GM18868 (cell line): ENCODE measurements at regions not wholly inside any gene's neighbourhood (a gene's known extent, or its start where the extent isn't known, plus 50 kb on each side); places are given as distances from the start of the nearest gene placed in this dataset.
A peak's percentile ranks its signal among the peaks of the same experiment; 100 is the strongest.

Source experiments
- ATAC-seq: cut with Tn5 transposase; IDR thresholded peaks from one replicate; pipeline ENCODE4 v1.9.1; 2021; ENCODE audit warnings: mild to moderate bottlenecking, moderate library complexity; ENCODE audit not compliant: unreplicated experiment

GRCh38 chr2:106977717-106978116 lies 91.8 kb upstream of the ST6GAL2 start:
- no peak for ATAC-seq

DNA sequence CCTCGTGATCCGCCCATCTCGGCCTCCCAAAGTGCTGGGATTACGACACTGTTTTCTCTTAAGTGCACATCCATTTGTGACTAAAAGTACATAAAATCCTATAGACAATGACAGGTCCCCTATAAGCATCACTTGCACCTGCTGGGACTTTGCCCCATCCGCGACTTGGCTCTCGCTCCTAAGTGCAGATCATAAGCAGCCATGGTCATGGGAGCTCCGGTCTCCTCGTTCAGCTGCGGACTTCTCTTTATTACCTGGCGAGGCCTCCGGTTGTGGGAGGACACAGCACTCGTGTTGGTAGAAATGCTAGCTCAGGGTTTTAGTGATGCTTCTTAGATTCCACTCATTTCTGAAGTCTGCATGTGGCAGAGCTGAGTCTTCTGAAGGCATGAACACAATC lies 92.7 kb upstream of the ST6GAL2 start:
- no peak for ATAC-seq

DNA sequence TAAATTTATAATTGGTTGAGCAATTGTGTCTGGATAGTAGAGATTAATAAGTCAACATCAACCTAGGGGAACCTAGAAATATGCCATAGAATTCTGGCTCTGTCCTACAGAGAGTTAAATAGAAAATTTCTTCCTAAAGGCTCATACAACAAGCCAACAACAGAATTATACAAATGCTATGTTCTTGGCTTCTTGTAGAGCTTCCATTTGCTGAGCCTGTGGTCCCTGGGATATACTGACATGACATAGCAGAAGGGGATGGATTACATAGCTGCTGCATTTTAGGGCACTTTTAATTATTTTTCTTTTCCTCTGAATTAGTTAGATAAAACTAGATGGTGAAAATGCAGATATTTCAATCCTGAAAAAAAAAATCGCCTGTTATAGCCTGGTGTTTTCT lies 95.5 kb upstream of the ST6GAL2 start:
- no peak for ATAC-seq

GRCh38 chr2:106982350-106982749 lies 96.4 kb upstream of the ST6GAL2 start:
- ATAC-seq: no peak

- no peak for ATAC-seq
Observed at GRCh38 chr2:106983305-106983704, 97.3 kb upstream of the ST6GAL2 start.

DNA sequence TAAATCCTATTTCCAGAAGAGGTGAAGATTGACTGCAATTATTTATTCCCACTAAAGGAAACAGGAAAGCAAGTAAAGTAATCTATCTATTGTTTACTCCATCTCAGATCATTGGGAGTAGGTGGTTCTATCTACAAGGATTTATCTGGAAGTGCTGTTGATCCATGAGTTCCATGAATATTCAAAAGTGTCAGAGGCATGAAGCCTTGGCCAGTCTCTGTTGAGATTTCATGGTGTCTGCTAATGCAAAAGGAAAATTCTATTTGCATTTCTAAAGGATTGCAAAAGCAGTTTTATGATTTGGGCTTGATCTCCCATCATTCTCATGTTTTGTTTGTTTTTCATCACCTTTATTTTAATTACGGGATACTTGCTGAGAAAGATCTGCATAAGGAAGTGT lies 102.4 kb upstream of the ST6GAL2 start:
- ATAC-seq: no peak

- no peak for ATAC-seq
Observed at GRCh38 chr2:106990297-106990696, 104.3 kb upstream of the ST6GAL2 start.

GRCh38 chr2:106991866-106992265 lies 105.9 kb upstream of the ST6GAL2 start:
- ATAC-seq: no peak

GRCh38 chr2:106995556-106995955 lies 109.6 kb upstream of the ST6GAL2 start:
- no peak for ATAC-seq

- no peak for ATAC-seq
Observed at GRCh38 chr2:106996171-106996769, 110.3 kb upstream of the ST6GAL2 start.

- ATAC-seq: no peak
Observed at GRCh38 chr2:106997204-106997603, 111.2 kb upstream of the ST6GAL2 start.

- no peak for ATAC-seq
Observed at GRCh38 chr2:107001062-107001461, 115.1 kb upstream of the ST6GAL2 start.

DNA sequence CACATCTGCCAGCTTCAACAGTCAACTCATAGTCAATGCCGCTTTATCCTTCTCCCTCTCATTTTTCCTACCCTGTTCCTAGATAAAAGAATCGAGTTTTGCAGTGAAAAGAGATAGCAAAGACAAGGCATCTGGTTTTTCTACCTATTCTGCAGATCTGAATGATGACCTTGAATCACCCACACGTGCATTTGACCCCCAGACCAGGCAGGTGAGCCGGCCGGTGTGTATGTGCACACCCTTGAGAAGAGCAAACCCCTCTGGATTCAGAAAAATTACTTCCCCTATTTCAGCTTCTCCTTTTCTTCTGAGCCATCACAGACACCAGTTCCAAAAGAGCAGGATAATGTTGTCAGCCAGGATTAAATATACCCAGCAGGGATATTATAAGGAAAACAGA lies 115.6 kb upstream of the ST6GAL2 start:
- ATAC-seq: no peak

- ATAC-seq: no peak
Observed at GRCh38 chr2:107001964-107002696, 116.2 kb upstream of the ST6GAL2 start.

GRCh38 chr2:107002735-107003134 lies 116.8 kb upstream of the ST6GAL2 start:
- no peak for ATAC-seq

DNA sequence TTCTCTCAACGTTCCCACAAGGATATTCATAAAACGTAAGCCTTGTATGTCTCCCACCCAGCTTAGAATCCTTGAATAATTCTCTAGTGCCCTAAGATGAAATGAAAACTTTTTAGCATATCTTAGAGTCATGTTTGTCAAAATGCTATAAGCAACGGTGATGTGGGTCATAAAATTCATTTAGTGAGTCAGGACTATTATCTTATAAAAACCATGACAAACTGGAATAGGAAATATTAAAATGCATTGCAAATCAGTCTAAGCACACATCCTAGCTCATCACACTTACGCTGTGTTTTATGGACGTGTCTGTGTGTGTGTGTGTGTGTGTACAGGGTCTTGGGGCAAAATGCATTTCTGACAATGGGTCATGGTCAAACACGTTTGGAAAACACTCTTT lies 119.9 kb upstream of the ST6GAL2 start:
- ATAC-seq: no peak

DNA sequence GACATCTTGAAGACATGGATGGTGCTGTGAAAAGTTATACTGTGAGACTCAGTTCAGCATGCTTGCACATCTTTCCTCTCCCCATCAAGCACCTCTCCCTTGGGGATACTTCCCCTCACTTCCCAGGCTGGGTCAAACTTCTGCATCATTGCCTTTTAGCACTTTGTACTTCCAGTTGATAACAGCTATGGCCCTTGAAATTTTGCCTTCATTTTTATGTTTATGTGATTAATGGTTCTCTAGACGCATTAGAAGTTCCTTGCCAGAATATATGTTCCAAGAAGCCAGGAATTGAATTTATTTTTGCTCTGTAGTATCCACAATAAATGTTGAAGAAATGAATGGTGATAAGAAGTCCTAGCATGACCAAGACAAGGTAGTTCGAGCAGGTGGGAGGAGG lies 120.9 kb upstream of the ST6GAL2 start:
- no peak for ATAC-seq

- no peak for ATAC-seq
Observed at GRCh38 chr2:107007927-107008326, 122.0 kb upstream of the ST6GAL2 start.

DNA sequence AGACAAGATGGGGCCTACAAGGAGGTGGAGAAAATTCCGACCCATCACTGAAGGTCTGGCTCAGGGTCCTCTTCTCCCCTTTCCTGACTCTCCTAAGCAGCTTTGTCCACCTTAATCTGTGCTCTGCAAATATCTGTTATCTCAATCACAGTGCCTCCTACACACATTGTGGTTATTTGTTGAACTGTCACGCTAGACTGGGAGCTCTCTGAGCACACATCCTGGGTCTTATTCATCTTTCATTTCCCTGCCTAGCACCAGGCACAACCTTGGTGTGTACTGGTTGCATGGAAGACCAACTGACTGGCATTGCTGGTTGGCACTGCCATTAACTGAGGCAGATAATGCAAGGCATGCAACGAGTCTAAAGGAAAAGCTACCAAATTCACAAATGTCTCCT lies 122.9 kb upstream of the ST6GAL2 start:
- peak; percentile 50 for ATAC-seq

GRCh38 chr2:107009275-107009674 lies 123.3 kb upstream of the ST6GAL2 start:
- no peak for ATAC-seq

GRCh38 chr2:107012714-107013306 lies 126.8 kb upstream of the ST6GAL2 start:
- no peak for ATAC-seq

- ATAC-seq: no peak
Observed at GRCh38 chr2:107013884-107014283, 127.9 kb upstream of the ST6GAL2 start.
